ENCODE measurements at regions not wholly inside any gene's neighbourhood (a gene's known extent, or its start where the extent isn't known, plus 50 kb on each side); places are given as distances from the start of the nearest gene placed in this dataset.

DNA sequence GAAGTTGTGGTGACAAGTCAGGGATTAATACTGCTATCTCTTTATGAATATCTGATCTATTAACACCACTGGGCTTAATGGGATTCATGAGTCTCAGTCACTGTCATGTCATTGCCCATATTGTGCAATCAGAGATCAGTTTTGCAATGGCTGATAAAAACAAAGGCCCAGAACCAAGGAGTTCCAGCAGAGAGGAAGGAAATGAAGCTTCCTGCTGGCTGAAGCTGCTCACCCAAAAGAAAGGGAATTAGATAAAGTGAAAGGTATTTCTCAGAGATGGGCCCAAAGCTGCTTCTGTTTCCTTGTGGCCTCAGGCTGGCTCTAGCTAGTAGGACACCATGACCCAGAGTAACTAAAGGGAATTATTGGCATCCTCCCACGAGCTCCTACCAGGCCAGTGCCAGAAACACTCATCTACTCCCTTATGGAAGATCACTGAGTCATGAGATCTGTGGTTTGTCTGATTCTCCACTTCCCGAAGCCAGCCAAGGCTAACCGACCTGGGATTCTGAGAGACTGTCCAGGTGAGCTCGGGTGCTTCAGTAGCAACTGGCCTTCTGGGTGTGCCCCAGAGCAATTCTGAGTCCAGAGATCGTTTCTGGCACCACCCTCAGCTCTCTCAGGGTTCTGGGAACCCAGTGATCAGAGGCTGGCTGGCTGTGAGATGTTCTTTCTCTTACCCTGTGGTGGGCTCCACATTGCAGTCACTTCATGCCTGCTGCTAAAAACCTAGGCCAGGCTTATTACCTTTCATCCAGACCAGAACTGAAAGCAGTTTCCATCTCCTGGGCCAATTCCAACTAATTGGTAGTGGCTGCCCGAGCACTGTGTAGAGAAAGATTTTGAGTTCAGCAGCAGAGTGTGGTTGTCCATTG lies 129.5 kb upstream of the PELI1 start:
- TF ChIP-seq, protein P1, sequence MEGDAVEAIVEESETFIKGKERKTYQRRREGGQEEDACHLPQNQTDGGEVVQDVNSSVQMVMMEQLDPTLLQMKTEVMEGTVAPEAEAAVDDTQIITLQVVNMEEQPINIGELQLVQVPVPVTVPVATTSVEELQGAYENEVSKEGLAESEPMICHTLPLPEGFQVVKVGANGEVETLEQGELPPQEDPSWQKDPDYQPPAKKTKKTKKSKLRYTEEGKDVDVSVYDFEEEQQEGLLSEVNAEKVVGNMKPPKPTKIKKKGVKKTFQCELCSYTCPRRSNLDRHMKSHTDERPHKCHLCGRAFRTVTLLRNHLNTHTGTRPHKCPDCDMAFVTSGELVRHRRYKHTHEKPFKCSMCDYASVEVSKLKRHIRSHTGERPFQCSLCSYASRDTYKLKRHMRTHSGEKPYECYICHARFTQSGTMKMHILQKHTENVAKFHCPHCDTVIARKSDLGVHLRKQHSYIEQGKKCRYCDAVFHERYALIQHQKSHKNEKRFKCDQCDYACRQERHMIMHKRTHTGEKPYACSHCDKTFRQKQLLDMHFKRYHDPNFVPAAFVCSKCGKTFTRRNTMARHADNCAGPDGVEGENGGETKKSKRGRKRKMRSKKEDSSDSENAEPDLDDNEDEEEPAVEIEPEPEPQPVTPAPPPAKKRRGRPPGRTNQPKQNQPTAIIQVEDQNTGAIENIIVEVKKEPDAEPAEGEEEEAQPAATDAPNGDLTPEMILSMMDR (IDR thresholded peaks at IDR 0.05): no peak
- peak; percentile 30 to 70 (median 67) for TF ChIP-seq POLR2AphosphoS5 (IDR thresholded peaks at IDR 0.05)
- TF ChIP-seq POLR2A (IDR thresholded peaks at IDR 0.05): no peak

Data from breast epithelium (tissue), 3 donors.